BJ (cell line): ENCODE measurements at regions not wholly inside any gene's neighbourhood (a gene's known extent, or its start where the extent isn't known, plus 50 kb on each side); places are given as distances from the start of the nearest gene placed in this dataset.

ENCODE experiments used
- CTCF ChIA-PET: fragments of 350-600 bp; formaldehyde crosslinking; extraction: SDS; loops from one replicate; lab custom pipeline; 2021; ENCODE audit warnings: antibody characterized with exemption, inconsistent platforms; lab: Yijun Ruan, JAX
- POLR2A ChIA-PET: fragments of 300-600 bp; sonication (Branson Sonifier 250); formaldehyde crosslinking; extraction: SDS; loops from one replicate; lab custom pipeline; 2021; ENCODE audit warnings: antibody characterized with exemption; lab: Charles Lee
- DNase-seq: peaks from one replicate; pipeline ENCODE4 v3.0.0-alpha.2; 2011; ENCODE audit warnings: low read depth
- H3K27me3 ChIP-seq: 2 replicates; pipeline ENCODE4 v1.6.0; 2011; ENCODE audit warnings: low read length; ENCODE audit not compliant: control insufficient read depth, insufficient read depth
- H3K36me3 ChIP-seq: 2 replicates; pipeline ENCODE4 v1.5.1; 2011; ENCODE audit warnings: low read length; ENCODE audit not compliant: control insufficient read depth, insufficient read depth
- H3K4me3 ChIP-seq: 2 replicates; pipeline ENCODE4 v1.5.1; 2011; ENCODE audit warnings: low read depth, mild to moderate bottlenecking, control low read depth, low read length
- CTCF ChIP-seq: IDR thresholded peaks from 2 replicates; pipeline ENCODE4 v1.5.1; 2011; ENCODE audit warnings: low read depth, mild to moderate bottlenecking, control low read depth, inconsistent platforms, low read length, moderate library complexity; ENCODE audit not compliant: insufficient read depth

DNA sequence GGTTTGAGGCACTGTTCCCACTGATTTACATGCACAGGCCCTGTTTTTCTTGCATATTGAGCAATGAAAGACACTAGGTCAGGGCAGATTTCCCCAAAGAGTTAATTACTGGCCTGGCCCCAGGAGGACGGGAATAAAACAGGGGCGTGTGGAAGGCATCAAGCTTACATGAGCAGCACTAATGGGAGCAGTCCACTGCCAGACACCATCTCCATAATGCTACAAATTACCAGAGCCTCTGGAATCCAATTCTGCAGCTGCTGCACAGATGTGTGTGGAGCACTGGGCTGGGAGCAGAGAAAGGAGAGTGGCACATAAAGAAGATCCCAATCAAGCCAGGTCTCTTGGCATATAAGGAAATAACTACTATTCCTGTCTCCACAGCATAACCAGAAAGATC, 96.9 kb downstream of the CCDC34 start:
- no peaks in the 10 kb centered on the region for H3K36me3 ChIP-seq
- TF ChIP-seq CTCF: no peak
- no peaks in the 10 kb centered on the region; the same call in 1 of the 2 replicates for H3K27me3 ChIP-seq
- H3K4me3 ChIP-seq: no peak overlapping the region
- DNase-seq: no peak
- POLR2A ChIA-PET: interaction anchor here (0.5 kb wide), 1 partner anchor 162 kb away, joined by 4 read pairs; no protein-coding TSS in a partner anchor
- CTCF ChIA-PET: interaction anchor here (1.2 to 1.9 kb wide), 2 partner anchors 31 to 37 kb away, joined by 3 to 5 read pairs; no protein-coding TSS in a partner anchor

GRCh38 chr11:27263986-27264385, 99.0 kb downstream of the CCDC34 start:
- no peak overlapping the region for H3K4me3 ChIP-seq
- CTCF ChIA-PET: no interaction called here
- H3K36me3 ChIP-seq: no peaks in the 10 kb centered on the region
- POLR2A ChIA-PET: no interaction called here
- DNase-seq: no peak
- no peak for TF ChIP-seq CTCF
- no peaks in the 10 kb centered on the region; the same call in 1 of the 2 replicates for H3K27me3 ChIP-seq

DNA sequence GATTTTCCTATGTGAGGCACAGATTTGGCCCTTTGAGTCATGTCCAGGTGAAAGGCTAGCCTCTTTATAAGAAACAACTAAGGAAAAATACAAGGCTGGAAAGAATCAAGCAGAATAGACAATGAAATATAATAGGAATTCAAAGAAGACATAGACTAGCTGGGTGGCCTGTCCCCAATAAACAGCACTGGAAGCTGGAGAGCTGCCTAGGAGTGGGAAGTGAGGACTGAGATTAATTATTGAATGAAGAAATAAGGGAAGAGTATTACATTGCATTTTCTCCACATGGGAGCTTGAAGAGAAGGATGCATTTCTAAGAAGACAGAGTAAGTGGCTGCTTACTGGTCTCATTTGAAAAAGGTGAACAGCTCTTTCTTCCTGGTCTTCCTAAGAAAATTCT, 100.0 kb downstream of the CCDC34 start:
- peak; percentile 28 for DNase-seq
- no peak for TF ChIP-seq CTCF
- ChIA-PET CTCF (no interaction called here), POLR2A (no interaction called here)
- no peak overlapping the region for H3K4me3 ChIP-seq
- no peaks in the 10 kb centered on the region for H3K36me3 ChIP-seq
- no peaks in the 10 kb centered on the region; the same call in 1 of the 2 replicates for H3K27me3 ChIP-seq

DNA sequence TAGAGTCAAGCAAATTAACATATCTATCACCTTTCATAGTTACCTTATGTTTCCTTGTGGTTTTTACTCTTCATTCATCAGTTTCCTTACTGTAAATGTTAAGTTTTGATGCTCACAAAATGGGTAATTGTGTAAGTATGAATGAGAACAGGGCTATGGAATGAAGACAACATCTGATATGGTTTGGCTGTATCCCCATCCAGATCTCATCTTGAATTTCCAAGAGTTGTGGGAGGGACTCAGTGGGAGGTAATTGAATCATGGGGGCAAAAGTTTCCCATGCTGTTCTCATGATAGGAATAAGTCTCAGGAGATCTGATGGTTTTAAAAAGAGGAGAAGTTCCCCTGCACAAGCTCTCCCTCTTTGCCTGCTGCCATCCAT, 107.6 kb downstream of the CCDC34 start:
- Histone ChIP-seq H3K4me3 (no peak overlapping the region), H3K27me3 (no peaks in the 10 kb centered on the region), H3K36me3 (no peaks in the 10 kb centered on the region)
- CTCF ChIA-PET: interaction anchor here (1.2 to 1.4 kb wide), 2 partner anchors 20 to 22 kb away, joined by 3 to 4 read pairs; no protein-coding TSS in a partner anchor
- no peak for TF ChIP-seq CTCF
- peak; percentile 90 for DNase-seq
- POLR2A ChIA-PET: no interaction called here

GRCh38 chr11:27254744-27255446, 108.1 kb downstream of the CCDC34 start:
- Histone ChIP-seq H3K36me3 (no peaks in the 10 kb centered on the region), H3K27me3 (no peaks in the 10 kb centered on the region), H3K4me3 (no peak overlapping the region)
- POLR2A ChIA-PET: interaction anchor here (0.5 to 1.2 kb wide), 4 partner anchors 13 to 241 kb away, joined by 3 to 8 read pairs (median 4); no protein-coding TSS in a partner anchor
- no peak for TF ChIP-seq CTCF
- DNase-seq: peak; percentile 88
- CTCF ChIA-PET: interaction anchor here (1.2 to 1.4 kb wide), 2 partner anchors 20 to 22 kb away, joined by 3 to 4 read pairs; no protein-coding TSS in a partner anchor
